IPS-20b (cell line): ENCODE measurements at regions not wholly inside any gene's neighbourhood (a gene's known extent, or its start where the extent isn't known, plus 50 kb on each side); places are given as distances from the start of the nearest gene placed in this dataset.

Source experiments
- H3K27ac ChIP-seq: one replicate; pipeline ENCODE4 v1.5.1; 2013; ENCODE audit warnings: low read length
- H3K27me3 ChIP-seq: 2 replicates; pipeline ENCODE4 v1.6.1; 2013; ENCODE audit warnings: mild to moderate bottlenecking, low read length, inconsistent platforms; ENCODE audit not compliant: insufficient read depth
- H3K36me3 ChIP-seq: 2 replicates; pipeline ENCODE4 v1.6.1; 2013; ENCODE audit warnings: low read depth, mild to moderate bottlenecking, inconsistent platforms, low read length, moderate library complexity; ENCODE audit not compliant: insufficient read depth
- H3K4me1 ChIP-seq: 2 replicates; pipeline ENCODE4 v1.6.1; 2013; ENCODE audit warnings: mild to moderate bottlenecking, control low read depth, inconsistent platforms, low read length, moderate library complexity; ENCODE audit not compliant: insufficient read depth
- H3K4me3 ChIP-seq: 2 replicates; pipeline ENCODE4 v1.5.1; 2013; ENCODE audit warnings: mild to moderate bottlenecking, low read length, inconsistent platforms
- H3K9ac ChIP-seq: 2 replicates; pipeline ENCODE4 v1.6.1; 2013; ENCODE audit warnings: low read depth, mild to moderate bottlenecking, inconsistent platforms, low read length, moderate library complexity
- H3K9me3 ChIP-seq: 2 replicates; pipeline ENCODE4 v1.6.1; 2013; ENCODE audit warnings: mild to moderate bottlenecking, low read depth, low read length, inconsistent platforms; ENCODE audit not compliant: insufficient read depth

- Histone ChIP-seq H3K9me3 (no peaks in the 10 kb centered on the region), H3K9ac (no peak overlapping the region), H3K4me1 (peaks cover 8% of the 10 kb centered on the region), H3K27ac (no peak overlapping the region), H3K36me3 (no peaks in the 10 kb centered on the region), H3K4me3 (no peak overlapping the region), H3K27me3 (no peaks in the 10 kb centered on the region)
These were observed 1854.6 kb upstream of the WWC1 start for GRCh38 chr5:166436872-166437271.

GRCh38 chr5:166486348-166486747 is 1805.1 kb upstream of the WWC1 start:
- H3K27ac ChIP-seq, result no peak overlapping the region
- H3K27me3 ChIP-seq, result no peaks in the 10 kb centered on the region
- H3K4me3 ChIP-seq, result no peak overlapping the region
- H3K9me3 ChIP-seq, result no peaks in the 10 kb centered on the region
- H3K4me1 ChIP-seq, result peaks cover 12% of the 10 kb centered on the region
- H3K9ac ChIP-seq, result no peak overlapping the region
- no peaks in the 10 kb centered on the region for H3K36me3 ChIP-seq

GRCh38 chr5:166488560-166488959 is 1802.9 kb upstream of the WWC1 start:
- Histone ChIP-seq H3K36me3 (no peaks in the 10 kb centered on the region), H3K4me1 (peaks cover 12% of the 10 kb centered on the region), H3K27me3 (no peaks in the 10 kb centered on the region), H3K9me3 (no peaks in the 10 kb centered on the region), H3K4me3 (no peak overlapping the region), H3K27ac (no peak overlapping the region), H3K9ac (no peak overlapping the region)

- Histone ChIP-seq H3K4me1 (peaks cover 7% of the 10 kb centered on the region), H3K27me3 (no peaks in the 10 kb centered on the region), H3K9ac (no peak overlapping the region), H3K9me3 (no peaks in the 10 kb centered on the region), H3K36me3 (no peaks in the 10 kb centered on the region), H3K27ac (no peak overlapping the region), H3K4me3 (no peak overlapping the region)
These were observed 1798.4 kb upstream of the WWC1 start for GRCh38 chr5:166493040-166493439.

DNA sequence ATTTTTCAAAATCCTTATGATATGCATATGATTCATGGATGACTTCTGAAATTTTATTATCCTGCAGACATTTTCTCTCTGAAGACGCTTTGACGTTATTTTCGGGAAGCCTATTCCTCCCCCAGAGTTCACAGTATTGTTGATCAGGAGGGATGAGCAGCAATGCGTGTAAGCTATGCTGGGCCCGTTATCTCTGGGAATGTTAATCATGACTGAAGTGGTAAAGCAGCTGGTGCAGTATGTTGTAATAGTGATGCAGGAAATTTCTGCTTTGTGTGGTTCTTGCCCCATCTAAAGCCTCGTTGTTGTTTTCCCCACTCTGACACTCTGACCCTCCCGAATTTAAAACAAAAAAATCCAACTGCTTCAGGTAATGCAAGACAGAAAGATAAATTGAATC is 1797.8 kb upstream of the WWC1 start:
- no peaks in the 10 kb centered on the region for H3K36me3 ChIP-seq
- H3K27ac ChIP-seq, result no peak overlapping the region
- H3K9ac ChIP-seq, result no peak overlapping the region
- no peaks in the 10 kb centered on the region for H3K27me3 ChIP-seq
- no peak overlapping the region for H3K4me3 ChIP-seq
- no peaks in the 10 kb centered on the region for H3K9me3 ChIP-seq
- H3K4me1 ChIP-seq, result peaks cover 5% of the 10 kb centered on the region; the same call in 1 of the 2 replicates

- H3K4me1 ChIP-seq, result no peaks in the 10 kb centered on the region
- no peak overlapping the region for H3K27ac ChIP-seq
- H3K4me3 ChIP-seq, result no peak overlapping the region
- no peaks in the 10 kb centered on the region for H3K9me3 ChIP-seq
- H3K9ac ChIP-seq, result no peak overlapping the region
- H3K36me3 ChIP-seq, result no peaks in the 10 kb centered on the region
- H3K27me3 ChIP-seq, result no peaks in the 10 kb centered on the region
These were observed 1793.8 kb upstream of the WWC1 start for GRCh38 chr5:166497496-166498104.

DNA sequence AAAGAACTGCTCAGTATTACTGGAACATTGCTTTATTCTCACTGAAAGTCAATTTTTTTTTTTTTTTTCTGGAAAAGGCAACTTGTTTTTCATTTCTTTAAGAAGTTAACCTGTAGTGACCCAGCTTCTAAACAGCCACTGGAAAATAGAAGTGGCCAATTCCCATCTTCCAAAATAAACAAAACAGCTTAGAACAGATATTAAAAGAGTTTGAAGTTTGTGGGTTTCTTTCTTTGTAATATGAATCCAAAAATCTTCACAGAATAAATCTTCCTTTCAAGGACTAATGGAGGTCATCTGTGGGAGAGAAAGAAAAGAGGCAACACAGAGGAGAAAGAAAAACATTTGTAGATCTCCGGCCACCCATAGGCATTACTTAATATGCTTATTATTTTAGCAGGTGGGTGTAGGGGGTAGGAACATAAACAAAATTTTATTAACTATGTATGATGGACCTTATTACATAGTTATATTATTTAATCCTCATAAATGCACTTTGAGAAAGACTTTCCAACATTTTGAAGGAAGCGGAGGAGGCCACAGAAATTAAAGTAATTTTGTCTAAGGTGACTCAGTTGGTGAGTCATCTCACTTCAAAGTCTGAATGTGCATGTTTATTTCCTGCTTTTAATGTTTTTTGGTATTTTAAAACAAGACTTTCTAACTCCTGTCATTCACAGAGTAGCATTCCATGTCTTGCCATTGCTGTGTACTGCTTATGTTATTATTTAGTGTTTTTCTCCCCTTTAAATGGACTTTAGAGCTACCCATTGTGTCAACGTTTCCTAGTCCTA is 1791.8 kb upstream of the WWC1 start:
- no peaks in the 10 kb centered on the region for H3K9me3 ChIP-seq
- H3K36me3 ChIP-seq, result no peaks in the 10 kb centered on the region
- H3K9ac ChIP-seq, result no peak overlapping the region
- no peaks in the 10 kb centered on the region for H3K27me3 ChIP-seq
- no peaks in the 10 kb centered on the region for H3K4me1 ChIP-seq
- no peak overlapping the region for H3K27ac ChIP-seq
- H3K4me3 ChIP-seq, result no peak overlapping the region

DNA sequence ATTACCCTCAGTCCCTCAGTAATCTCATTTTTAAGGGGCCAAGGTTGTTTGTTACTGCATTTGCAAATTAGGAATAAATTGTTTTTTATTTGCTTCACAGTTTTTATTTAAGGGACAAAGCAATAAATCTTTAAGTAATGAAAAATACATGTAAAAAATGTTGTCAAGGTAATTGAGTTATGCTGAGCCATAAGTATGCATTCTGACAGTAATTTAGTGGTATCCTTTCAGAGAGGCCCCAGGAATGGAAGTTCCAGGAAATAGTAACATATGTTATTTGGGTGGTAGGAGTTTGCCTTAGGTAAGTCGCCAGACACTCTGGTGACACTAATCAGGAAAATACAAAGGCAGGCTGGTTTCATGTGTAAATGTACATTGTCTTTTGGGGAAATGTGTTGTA is 1787.9 kb upstream of the WWC1 start:
- H3K4me3 ChIP-seq, result no peak overlapping the region
- no peak overlapping the region for H3K27ac ChIP-seq
- no peaks in the 10 kb centered on the region for H3K36me3 ChIP-seq
- no peak overlapping the region for H3K9ac ChIP-seq
- H3K9me3 ChIP-seq, result no peaks in the 10 kb centered on the region
- H3K4me1 ChIP-seq, result no peaks in the 10 kb centered on the region
- H3K27me3 ChIP-seq, result no peaks in the 10 kb centered on the region

DNA sequence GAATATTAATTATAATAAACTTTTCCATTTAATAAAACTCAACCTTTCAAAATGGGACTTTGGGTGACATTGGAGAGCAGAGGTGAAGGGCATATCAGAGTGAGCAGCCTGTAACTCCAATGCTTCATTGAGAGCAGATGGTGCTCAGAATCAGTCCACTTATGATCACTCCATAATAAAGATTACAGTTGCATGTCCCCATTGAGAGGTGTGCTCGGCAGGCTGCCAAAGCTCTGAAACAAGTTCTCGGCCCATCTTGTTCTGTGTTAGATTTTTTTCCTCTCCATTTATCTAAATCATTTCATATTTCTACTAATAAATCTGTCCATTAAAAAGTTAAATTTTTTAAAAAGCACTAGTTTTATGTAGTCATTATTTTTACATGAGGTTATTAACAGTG is 1786.4 kb upstream of the WWC1 start:
- no peaks in the 10 kb centered on the region for H3K27me3 ChIP-seq
- H3K4me1 ChIP-seq, result no peaks in the 10 kb centered on the region
- no peak overlapping the region for H3K4me3 ChIP-seq
- no peak overlapping the region for H3K27ac ChIP-seq
- H3K9ac ChIP-seq, result no peak overlapping the region
- no peaks in the 10 kb centered on the region for H3K36me3 ChIP-seq
- no peaks in the 10 kb centered on the region for H3K9me3 ChIP-seq

GRCh38 chr5:166505544-166505943 is 1785.9 kb upstream of the WWC1 start:
- H3K9me3 ChIP-seq, result no peaks in the 10 kb centered on the region
- no peak overlapping the region for H3K4me3 ChIP-seq
- no peaks in the 10 kb centered on the region for H3K27me3 ChIP-seq
- H3K4me1 ChIP-seq, result no peaks in the 10 kb centered on the region
- H3K27ac ChIP-seq, result no peak overlapping the region
- H3K9ac ChIP-seq, result no peak overlapping the region
- H3K36me3 ChIP-seq, result no peaks in the 10 kb centered on the region

DNA sequence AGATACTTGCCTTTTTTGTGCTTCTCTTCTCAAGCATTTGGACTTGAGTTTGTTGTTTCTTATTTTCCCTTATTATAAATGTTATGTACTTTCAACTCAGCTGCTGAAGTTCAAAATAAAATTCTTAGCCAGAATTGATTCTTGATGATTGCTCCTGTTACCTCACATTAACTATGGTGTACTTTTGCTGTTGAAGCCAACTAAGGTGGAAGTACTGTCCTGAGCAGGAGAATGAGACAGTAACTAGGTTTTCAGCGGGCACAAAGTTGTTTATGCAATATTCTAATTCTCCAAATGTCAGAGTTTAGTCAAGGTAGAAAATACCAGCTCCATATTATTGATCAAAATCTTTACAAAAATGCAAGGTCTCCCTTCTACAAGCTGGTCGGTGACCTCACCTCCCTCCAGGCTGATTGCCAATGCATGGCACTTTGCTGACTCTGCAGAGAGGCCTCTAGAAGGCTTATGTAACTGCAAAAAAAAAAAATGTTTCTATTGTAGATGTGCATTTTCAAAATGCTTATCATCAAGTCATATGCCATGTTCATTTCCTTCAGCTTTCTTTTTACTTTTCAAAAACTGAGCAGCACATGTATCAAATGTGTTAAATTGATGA is 1783.5 kb upstream of the WWC1 start:
- Histone ChIP-seq H3K4me3 (no peak overlapping the region), H3K4me1 (no peaks in the 10 kb centered on the region), H3K36me3 (no peaks in the 10 kb centered on the region), H3K27ac (no peak overlapping the region), H3K9ac (no peak overlapping the region), H3K9me3 (no peaks in the 10 kb centered on the region), H3K27me3 (no peaks in the 10 kb centered on the region)

DNA sequence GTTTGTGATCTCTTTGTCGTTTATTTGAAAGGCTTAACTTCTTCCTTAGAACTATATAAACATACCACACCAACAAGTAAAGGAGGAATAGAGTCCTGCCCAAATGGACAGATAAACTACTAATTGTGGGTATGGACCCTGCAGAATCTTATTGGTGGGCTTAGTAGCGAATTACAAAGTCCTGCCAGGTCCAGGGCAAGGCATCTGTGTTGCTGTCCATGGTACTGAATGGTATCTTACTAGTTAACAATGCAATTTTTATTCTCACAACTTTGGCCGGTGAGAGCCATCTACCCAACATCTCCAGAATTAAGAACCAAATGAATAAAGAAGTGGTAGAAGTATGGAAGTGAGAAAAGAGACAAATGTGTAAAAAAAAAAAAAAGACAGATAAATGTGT is 1782.4 kb upstream of the WWC1 start:
- Histone ChIP-seq H3K4me1 (no peaks in the 10 kb centered on the region), H3K9ac (no peak overlapping the region)

More for the DNA sequence above, 1782.4 kb upstream of the WWC1 start:
- Histone ChIP-seq H3K36me3 (no peaks in the 10 kb centered on the region), H3K4me3 (no peak overlapping the region), H3K9me3 (no peaks in the 10 kb centered on the region), H3K27ac (no peak overlapping the region), H3K27me3 (no peaks in the 10 kb centered on the region)
